AG04449 (cell line): ENCODE measurements at regions not wholly inside any gene's neighbourhood (a gene's known extent, or its start where the extent isn't known, plus 50 kb on each side); places are given as distances from the start of the nearest gene placed in this dataset.

ENCODE experiments used
- CTCF ChIA-PET: fragments of 350-600 bp; formaldehyde crosslinking; extraction: SDS; loops from one replicate; lab custom pipeline; 2021; ENCODE audit warnings: antibody characterized with exemption; lab: Yijun Ruan, JAX
- POLR2A ChIA-PET: fragments of 400-600, 350-600 bp; formaldehyde crosslinking; extraction: SDS; loops from one replicate; lab custom pipeline; 2020; ENCODE audit warnings: antibody characterized with exemption, inconsistent platforms; lab: Yijun Ruan, JAX
- DNase-seq: peaks from one replicate; pipeline ENCODE4 v3.0.0-alpha.2; 2010; ENCODE audit warnings: low read depth, low spot score
- H3K4me3 ChIP-seq: 2 replicates; pipeline ENCODE4 v1.5.1; 2011; ENCODE audit warnings: low read depth, mild to moderate bottlenecking, control low read depth, low read length
- TF ChIP-seq, protein P1 (sequence below): IDR thresholded peaks from one replicate; pipeline ENCODE4 v1.5.1; 2011; ENCODE audit warnings: mild to moderate bottlenecking, moderate library complexity, low read length, control low read depth, inconsistent platforms; ENCODE audit not compliant: insufficient read depth; ENCODE audit errors: missing control alignments

DNA sequence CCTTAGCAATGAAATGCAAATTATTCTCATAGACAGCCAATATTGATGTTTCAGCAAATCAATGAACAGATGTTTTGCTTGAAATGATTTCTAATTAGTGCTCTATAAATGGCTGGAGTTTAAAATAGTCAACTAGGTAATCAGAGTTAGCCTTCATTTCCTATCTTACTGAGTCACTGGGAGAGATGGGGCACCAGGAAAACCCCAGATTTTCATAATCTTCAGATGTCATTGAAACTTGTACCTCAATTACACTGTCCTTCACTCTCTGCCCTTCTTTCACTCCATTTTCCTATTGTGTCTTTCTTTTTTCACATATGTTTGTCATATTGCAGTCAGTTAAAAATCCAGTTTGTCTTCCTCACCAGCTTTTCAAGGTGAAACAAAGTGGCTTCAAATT is 92.7 kb downstream of the C12orf75 start:
- TF ChIP-seq, protein P1, sequence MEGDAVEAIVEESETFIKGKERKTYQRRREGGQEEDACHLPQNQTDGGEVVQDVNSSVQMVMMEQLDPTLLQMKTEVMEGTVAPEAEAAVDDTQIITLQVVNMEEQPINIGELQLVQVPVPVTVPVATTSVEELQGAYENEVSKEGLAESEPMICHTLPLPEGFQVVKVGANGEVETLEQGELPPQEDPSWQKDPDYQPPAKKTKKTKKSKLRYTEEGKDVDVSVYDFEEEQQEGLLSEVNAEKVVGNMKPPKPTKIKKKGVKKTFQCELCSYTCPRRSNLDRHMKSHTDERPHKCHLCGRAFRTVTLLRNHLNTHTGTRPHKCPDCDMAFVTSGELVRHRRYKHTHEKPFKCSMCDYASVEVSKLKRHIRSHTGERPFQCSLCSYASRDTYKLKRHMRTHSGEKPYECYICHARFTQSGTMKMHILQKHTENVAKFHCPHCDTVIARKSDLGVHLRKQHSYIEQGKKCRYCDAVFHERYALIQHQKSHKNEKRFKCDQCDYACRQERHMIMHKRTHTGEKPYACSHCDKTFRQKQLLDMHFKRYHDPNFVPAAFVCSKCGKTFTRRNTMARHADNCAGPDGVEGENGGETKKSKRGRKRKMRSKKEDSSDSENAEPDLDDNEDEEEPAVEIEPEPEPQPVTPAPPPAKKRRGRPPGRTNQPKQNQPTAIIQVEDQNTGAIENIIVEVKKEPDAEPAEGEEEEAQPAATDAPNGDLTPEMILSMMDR: no peak
- no peak for DNase-seq
- H3K4me3 ChIP-seq: no peak overlapping the region
- CTCF ChIA-PET: no interaction called here
- POLR2A ChIA-PET: interaction anchor here (0.5 to 0.7 kb wide), 2 partner anchors 553 to 712 kb away, joined by 3 to 4 read pairs; no protein-coding TSS in a partner anchor

DNA sequence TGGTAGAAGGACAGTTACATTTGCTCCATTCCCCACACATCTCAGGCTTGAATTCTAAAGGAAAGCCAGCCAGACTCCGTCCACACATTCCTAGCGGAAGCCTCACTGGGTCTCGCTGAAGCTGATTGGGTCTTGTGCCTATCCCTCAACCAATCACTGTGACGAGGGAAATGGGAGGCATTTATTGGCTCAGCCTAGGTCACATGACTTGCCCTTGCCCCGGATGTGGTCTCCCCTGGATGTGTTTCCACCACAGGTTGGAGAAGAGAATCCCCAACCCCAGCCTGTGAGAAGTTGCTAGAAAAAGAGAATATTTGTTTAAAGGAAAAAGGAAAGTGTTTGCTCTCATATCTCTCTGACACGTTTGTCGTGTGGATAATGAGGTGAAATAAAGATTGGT is 93.4 kb downstream of the C12orf75 start:
- ChIA-PET POLR2A (interaction anchor here (0.7 kb wide), 1 partner anchor 711 kb away, joined by 3 read pairs; no protein-coding TSS in a partner anchor), CTCF (no interaction called here)
- H3K4me3 ChIP-seq: no peak overlapping the region
- TF ChIP-seq, protein P1: no peak
- DNase-seq: no peak

DNA sequence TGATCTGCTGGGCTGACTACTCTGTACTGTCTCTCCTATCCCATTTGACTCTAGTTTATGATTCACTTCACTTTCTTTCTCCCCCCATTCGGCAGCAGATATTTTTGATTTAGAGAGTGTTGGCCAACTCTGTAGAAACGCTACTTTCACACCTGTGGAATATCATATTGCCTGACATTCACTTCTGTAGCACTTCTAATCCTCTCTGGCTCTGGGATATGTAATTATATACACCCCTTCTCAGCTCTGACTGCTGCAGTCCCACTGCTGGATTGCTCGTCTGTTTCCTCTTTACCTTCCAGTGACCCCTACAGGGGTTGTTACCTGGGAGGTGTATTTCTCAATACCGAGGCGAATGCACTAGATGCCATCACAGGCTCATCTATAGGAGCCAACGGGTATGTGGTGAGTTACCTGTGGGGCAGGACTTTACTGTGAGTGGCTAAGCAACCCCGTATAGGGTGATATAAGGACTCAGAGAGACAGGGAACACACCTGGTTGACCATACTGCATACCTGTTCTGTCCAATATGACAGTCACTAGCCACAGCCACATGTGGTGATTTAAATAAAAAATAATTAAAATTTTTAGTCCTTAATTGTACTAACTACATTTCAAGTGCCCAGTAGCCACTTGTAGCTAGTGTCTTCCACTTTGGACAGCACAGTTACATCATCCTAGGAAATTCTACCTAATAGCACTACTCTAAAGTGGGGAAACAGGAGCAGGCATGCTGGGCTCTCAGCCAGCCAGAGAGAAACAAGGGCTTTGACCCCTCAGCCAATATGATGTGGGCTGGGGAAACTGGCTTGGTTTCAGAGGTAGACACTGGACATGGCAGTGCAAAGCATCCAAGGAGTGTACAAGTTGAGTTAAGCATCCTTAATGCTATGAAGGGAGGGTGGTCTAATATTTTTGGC is 95.0 kb downstream of the C12orf75 start:
- ChIA-PET CTCF (interaction anchor here (0.7 to 1.1 kb wide), 3 partner anchors 24 to 709 kb away, joined by 3 read pairs; no protein-coding TSS in a partner anchor), POLR2A (no interaction called here)
- TF ChIP-seq, protein P1: no peak
- no peak overlapping the region for H3K4me3 ChIP-seq
- DNase-seq: no peak

DNA sequence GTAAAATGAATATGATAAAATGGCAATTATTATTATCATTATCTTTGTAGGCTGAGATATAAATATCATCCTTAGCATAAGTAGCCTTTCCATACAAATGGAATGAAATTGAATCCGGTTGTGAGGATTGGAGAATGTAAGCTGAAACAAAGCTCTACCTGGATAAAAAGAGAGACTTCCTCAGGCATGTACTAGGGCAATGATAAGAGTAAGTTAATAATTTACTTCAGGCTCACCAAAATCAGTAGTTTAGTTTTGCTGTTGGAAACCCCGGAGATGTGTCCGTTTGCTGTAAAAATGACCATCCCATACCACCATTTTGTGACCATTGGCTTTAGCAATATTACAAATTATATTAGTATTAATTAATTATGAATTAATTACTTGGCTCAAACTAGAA is 96.3 kb downstream of the C12orf75 start:
- DNase-seq: no peak
- TF ChIP-seq, protein P1: no peak
- ChIA-PET POLR2A (no interaction called here), CTCF (interaction anchor here (1.1 kb wide), 1 partner anchor 708 kb away, joined by 3 read pairs; no protein-coding TSS in a partner anchor)
- no peak overlapping the region for H3K4me3 ChIP-seq

DNA sequence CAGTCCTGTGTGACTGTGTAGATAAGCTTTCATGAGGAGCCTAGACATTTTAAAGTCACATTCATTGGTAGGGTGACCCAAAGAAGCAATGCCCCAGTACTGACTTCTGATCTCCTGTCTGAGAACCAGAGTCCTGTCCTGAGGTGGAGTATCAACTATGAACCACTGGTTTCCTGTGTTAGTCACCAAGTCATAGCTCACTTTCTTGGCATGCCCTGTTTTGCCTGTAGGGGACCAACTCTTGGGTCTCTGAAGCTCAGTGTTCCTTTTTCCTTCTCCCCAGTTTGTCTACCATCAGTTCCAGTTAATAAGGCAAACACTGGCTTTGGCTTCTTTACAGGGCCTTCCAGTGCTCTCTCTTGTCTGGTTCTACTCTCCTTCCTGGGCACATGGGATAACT is 97.4 kb downstream of the C12orf75 start:
- ChIA-PET CTCF (interaction anchor here (1.0 kb wide), 1 partner anchor 796 kb away, joined by 4 read pairs; no protein-coding TSS in a partner anchor), POLR2A (no interaction called here)
- no peak overlapping the region for H3K4me3 ChIP-seq
- no peak for DNase-seq
- TF ChIP-seq, protein P1: no peak

DNA sequence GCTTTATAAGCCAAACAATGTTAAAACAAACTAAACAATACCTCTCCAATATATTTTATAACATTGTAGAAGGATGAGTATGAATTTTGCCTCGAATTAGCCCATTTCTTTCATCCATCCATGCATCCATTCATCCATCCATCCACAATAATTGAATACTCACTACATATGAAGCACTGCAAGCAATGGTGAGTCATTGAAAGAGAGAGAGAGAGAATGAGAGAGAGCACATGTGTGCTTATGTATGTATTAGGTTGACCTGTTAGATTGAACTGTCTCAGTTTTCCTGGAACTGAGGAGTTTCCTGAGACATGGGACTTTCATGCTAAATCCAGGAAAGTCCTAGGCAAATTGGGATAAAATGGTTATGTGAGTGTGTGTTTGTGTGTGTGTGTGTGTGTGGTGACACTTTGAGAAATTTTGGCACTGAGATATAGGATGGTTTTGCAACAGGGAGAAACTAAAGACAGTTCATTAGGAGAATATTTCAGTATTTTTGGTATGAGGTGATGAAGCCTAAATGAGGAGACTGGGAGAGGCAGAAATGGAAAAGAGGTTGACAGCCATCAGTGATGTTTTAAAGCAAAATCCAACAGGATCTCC is 98.4 kb downstream of the C12orf75 start:
- CTCF ChIA-PET: no interaction called here
- TF ChIP-seq, protein P1: no peak

More for the DNA sequence above, 98.4 kb downstream of the C12orf75 start:
- no peak for DNase-seq
- POLR2A ChIA-PET: no interaction called here
- H3K4me3 ChIP-seq: no peak overlapping the region
